C4-2B (cell line): ENCODE measurements at regions not wholly inside any gene's neighbourhood (a gene's known extent, or its start where the extent isn't known, plus 50 kb on each side); places are given as distances from the start of the nearest gene placed in this dataset.

Experiments
- ZFX ChIP-seq: fragments of 450-650 bp; IDR thresholded peaks from 2 replicates; pipeline ENCODE4 v1.6.1; 2017
- TF ChIP-seq, protein P1 (sequence below): fragments of 450-650 bp; conservative IDR thresholded peaks from 2 replicates; pipeline ENCODE4 v1.5.1; 2017; ENCODE audit warnings: mild to moderate bottlenecking

GRCh38 chr4:188767496-188767895 is 628.3 kb downstream of the TRIML1 start:
- TF ChIP-seq, protein P1, sequence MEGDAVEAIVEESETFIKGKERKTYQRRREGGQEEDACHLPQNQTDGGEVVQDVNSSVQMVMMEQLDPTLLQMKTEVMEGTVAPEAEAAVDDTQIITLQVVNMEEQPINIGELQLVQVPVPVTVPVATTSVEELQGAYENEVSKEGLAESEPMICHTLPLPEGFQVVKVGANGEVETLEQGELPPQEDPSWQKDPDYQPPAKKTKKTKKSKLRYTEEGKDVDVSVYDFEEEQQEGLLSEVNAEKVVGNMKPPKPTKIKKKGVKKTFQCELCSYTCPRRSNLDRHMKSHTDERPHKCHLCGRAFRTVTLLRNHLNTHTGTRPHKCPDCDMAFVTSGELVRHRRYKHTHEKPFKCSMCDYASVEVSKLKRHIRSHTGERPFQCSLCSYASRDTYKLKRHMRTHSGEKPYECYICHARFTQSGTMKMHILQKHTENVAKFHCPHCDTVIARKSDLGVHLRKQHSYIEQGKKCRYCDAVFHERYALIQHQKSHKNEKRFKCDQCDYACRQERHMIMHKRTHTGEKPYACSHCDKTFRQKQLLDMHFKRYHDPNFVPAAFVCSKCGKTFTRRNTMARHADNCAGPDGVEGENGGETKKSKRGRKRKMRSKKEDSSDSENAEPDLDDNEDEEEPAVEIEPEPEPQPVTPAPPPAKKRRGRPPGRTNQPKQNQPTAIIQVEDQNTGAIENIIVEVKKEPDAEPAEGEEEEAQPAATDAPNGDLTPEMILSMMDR, result no peak
- TF ChIP-seq ZFX, result no peak
